ENCODE measurements at regions not wholly inside any gene's neighbourhood (a gene's known extent, or its start where the extent isn't known, plus 50 kb on each side); places are given as distances from the start of the nearest gene placed in this dataset.

DNA sequence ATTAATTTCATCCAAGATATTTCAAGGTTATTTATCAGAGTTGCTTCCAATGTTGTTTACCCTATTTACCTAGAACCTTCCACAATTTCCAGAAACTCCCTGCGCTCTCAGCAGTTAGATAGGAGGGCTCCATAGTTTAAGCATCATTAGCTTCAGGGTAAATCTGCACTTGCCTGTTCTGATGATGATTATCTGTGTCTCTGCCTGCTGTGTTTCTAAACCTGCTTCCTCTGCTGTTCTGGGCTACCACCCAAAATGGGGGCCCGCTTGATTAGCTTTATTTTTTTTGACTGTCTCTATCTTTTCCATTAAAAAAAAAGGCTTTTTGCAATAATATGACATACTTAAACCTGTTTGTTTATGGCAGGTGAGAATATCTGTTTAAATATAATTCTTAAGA lies 472.4 kb downstream of the DIPK2A start:
- 60 to 100% (median 84%) methylated on average over 1 to 2 of the region's 2 CpGs; no CpG with 5 or more reads in 2 of the 10 experiments for WGBS, 10 experiments
- H3K4me1 ChIP-seq (replicated peaks in 1 of 2), result no peaks in the 10 kb centered on the region
- no peak overlapping the region for H3K27ac ChIP-seq
- no peak overlapping the region for H3K4me3 ChIP-seq
- in situ Hi-C loops (cut with MboI; ENCODE audit: low pct_unique_long_range_greater_than_20kb in 2 of 9, low sequenced_read_pairs in 9 of 9, unreplicated experiment in 9 of 9), result no loop called here
- ATAC-seq (replicated peaks in 6 of 8), result no peak

DNA sequence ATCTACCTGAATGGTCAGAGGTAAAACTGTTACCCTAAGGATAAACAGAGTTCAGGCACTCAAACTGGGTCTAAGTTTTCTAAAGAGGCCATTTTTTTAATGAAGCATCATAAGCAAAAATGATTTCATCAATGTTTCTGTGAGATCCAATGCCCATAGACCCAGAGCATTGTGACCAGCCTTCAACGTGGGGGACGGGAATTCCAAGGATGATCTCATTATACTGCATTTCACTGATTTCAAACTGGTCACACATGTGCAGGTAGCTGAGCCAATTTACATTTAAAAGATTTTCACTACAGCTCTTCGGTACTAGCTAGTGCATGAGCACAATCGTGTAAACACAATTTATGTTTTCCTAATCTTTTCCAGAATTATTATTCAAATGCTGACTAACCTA lies 472.9 kb downstream of the DIPK2A start:
- Histone ChIP-seq H3K27ac (no peak overlapping the region), H3K4me3 (no peak overlapping the region), H3K4me1 (replicated peaks in 1 of 2) (no peaks in the 10 kb centered on the region)
- in situ Hi-C loops (cut with MboI; ENCODE audit: low pct_unique_long_range_greater_than_20kb in 2 of 9, low sequenced_read_pairs in 9 of 9, unreplicated experiment in 9 of 9), result no loop called here
- no peak for ATAC-seq (replicated peaks in 6 of 8)
- 22 to 92% (median 80%) methylated on average over 2 to 4 of the region's 4 CpGs; no CpG with 5 or more reads in 1 of the 10 experiments for WGBS, 10 experiments

DNA sequence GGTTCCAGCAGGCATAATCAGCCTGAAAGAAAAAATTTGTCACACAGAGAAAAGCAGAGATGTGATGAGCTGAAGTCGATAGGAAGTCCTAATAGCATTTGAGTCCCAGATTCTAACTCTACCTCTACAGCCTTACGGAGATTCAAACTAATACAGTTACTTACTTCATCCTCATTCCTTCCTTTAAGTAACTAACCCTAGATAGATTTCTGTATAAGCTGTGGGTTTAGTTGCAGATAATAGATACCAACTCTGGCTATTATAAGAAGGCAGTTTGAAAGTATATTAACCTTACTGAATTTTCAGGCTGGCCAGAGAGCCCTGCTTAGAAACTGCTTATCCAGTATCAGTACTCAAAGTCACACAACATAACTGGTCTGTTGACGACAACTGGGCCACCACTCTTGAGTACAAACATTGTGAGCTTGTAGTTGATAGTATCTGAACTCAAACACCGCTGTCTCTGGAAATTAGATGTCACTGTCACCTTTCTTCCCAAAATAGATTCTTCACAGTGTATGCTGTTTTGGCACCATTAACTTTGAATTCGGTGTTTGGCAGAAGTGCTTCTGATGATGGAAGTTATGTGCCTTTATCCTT lies 484.3 kb downstream of the DIPK2A start:
- no peak overlapping the region for H3K27ac ChIP-seq
- no peaks in the 10 kb centered on the region for H3K4me1 ChIP-seq (replicated peaks in 1 of 2)
- 38 to 100% (median 85%) methylated on average over 1 to 5 of the region's 5 CpGs for WGBS, 10 experiments
- in situ Hi-C loops (cut with MboI; ENCODE audit: low pct_unique_long_range_greater_than_20kb in 2 of 9, low sequenced_read_pairs in 9 of 9, unreplicated experiment in 9 of 9), result no loop called here
- ATAC-seq (replicated peaks in 6 of 8), result no peak
- H3K4me3 ChIP-seq, result no peak overlapping the region

DNA sequence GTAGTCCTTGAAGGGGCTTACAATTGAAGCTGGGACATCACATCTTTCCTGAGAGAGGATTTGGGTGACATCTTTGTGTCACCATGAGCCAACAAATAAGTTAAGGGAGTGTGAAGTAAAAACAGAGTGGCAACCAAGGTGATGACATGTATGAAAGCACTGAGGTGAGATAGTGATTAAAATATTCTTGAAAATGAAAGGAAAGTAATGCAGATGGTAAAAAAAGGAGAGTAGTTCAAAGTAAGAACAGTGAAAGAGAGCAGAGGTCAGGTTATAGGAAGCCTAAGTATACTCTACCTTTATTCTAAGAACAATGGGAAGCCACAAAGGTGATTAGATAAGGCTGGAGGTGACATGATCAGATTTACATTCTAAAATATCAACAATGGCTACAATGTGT lies 486.1 kb downstream of the DIPK2A start:
- Histone ChIP-seq H3K4me3 (no peak overlapping the region), H3K27ac (no peak overlapping the region), H3K4me1 (replicated peaks in 1 of 2) (no peaks in the 10 kb centered on the region)
- ATAC-seq (replicated peaks in 6 of 8), result no peak
- in situ Hi-C loops (cut with MboI; ENCODE audit: low pct_unique_long_range_greater_than_20kb in 2 of 9, low sequenced_read_pairs in 9 of 9, unreplicated experiment in 9 of 9), result no loop called here

DNA sequence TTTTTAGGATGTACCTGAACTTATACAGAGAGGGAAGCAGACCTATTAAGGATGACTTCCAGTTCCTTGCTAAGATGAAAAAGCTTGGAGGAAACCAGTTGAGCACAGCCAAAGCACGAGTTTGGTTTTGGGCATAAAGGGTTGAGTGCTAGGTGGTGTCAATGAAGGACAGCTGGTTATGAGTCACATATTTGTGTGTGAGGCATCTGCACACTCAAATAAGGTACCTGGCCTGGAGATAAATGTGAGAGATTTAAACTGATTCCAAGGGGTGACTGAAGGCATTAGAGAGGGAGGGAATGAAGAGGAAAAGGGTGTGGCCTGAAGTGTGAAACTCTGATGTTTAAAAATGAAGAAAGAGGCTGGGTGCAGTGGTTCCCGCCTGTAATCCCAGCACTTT lies 486.7 kb downstream of the DIPK2A start:
- in situ Hi-C loops (cut with MboI; ENCODE audit: low pct_unique_long_range_greater_than_20kb in 2 of 9, low sequenced_read_pairs in 9 of 9, unreplicated experiment in 9 of 9), result no loop called here
- Histone ChIP-seq H3K4me3 (no peak overlapping the region), H3K4me1 (replicated peaks in 1 of 2) (no peaks in the 10 kb centered on the region), H3K27ac (no peak overlapping the region)
- 0 to 100% (median 75%) methylated on average over 1 to 2 of the region's 2 CpGs; no CpG with 5 or more reads in 1 of the 10 experiments for WGBS, 10 experiments
- ATAC-seq (replicated peaks in 6 of 8), result no peak

DNA sequence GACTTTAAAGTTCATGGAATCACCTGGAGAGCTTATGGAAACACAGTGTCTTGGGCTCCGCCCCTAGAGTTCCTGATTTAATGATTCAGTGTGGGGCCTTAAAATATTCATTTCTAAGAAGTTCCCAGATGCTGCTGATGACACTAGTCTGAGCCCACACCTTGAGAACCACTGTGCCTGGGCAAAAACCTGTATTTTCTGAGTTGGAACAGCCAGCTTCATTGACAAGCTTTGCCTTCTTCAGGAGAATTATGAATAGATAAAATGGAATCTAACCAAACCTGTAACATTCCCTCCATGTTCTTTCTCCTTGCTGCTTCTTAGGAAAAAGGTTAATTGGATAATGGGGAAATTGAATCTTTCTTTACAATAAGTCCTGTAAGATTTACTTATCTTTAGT lies 490.7 kb downstream of the DIPK2A start:
- WGBS, 10 experiments, result 60 to 100% (median 93%) methylated on average over 1 of the region's 1 CpG; no CpG with 5 or more reads in 4 of the 10 experiments
- Histone ChIP-seq H3K4me1 (replicated peaks in 1 of 2) (no peaks in the 10 kb centered on the region), H3K4me3 (no peak overlapping the region), H3K27ac (no peak overlapping the region)
- peak in 1 of 8 experiments; percentile 48 for ATAC-seq (replicated peaks in 6 of 8)
- in situ Hi-C loops (cut with MboI; ENCODE audit: low pct_unique_long_range_greater_than_20kb in 2 of 9, low sequenced_read_pairs in 9 of 9, unreplicated experiment in 9 of 9), result no loop called here

DNA sequence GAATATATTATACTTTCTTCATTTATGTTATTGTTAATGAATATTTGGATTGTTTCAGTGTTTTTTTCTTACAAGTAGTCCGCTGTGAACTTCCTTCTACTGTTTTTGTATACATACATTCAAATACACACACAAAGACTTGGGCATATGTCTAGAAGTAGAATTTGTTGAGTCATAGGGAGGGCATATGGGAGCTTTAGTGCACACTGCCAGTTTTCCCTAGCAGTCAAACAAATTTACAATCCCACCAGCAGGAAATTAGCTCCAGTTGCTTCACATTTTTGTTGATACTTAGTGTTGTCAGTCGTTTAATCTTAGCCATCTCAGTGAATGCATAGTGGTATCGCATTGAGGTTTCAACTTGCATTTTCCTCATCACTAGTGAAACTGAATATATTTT lies 492.3 kb downstream of the DIPK2A start:
- no peak overlapping the region for H3K4me3 ChIP-seq
- 4 to 100% (median 92%) methylated on average over 1 to 3 of the region's 3 CpGs for WGBS, 10 experiments
- in situ Hi-C loops (cut with MboI; ENCODE audit: low pct_unique_long_range_greater_than_20kb in 2 of 9, low sequenced_read_pairs in 9 of 9, unreplicated experiment in 9 of 9), result no loop called here
- no peaks in the 10 kb centered on the region for H3K4me1 ChIP-seq (replicated peaks in 1 of 2)
- no peak for ATAC-seq (replicated peaks in 6 of 8)
- H3K27ac ChIP-seq, result no peak overlapping the region

DNA sequence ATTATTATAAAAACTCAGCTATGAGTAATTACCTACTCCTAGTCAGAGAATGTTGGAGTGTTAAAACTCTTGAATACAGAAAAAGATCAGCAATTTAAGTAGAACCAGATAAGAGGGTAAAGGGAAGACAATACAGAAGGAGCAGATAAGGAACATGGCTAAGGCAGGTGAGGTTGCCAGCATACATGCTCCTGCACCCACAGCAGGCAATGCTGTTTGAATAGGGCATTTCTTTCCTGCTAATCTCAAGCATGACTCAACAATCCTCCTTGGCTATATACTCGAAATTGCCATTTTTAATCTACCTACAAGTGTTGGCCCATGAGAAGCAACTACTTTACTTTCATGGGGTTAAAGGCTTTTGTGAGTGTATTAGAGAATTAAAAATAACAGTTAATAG lies 494.5 kb downstream of the DIPK2A start:
- WGBS, 10 experiments, result 14 to 89% (median 60%) methylated on average over 1 of the region's 1 CpG; no CpG with 5 or more reads in 3 of the 10 experiments
- H3K27ac ChIP-seq, result no peak overlapping the region
- no peaks in the 10 kb centered on the region for H3K4me1 ChIP-seq (replicated peaks in 1 of 2)
- H3K4me3 ChIP-seq, result no peak overlapping the region
- in situ Hi-C loops (cut with MboI; ENCODE audit: low pct_unique_long_range_greater_than_20kb in 2 of 9, low sequenced_read_pairs in 9 of 9, unreplicated experiment in 9 of 9), result no loop called here
- no peak for ATAC-seq (replicated peaks in 6 of 8)

DNA sequence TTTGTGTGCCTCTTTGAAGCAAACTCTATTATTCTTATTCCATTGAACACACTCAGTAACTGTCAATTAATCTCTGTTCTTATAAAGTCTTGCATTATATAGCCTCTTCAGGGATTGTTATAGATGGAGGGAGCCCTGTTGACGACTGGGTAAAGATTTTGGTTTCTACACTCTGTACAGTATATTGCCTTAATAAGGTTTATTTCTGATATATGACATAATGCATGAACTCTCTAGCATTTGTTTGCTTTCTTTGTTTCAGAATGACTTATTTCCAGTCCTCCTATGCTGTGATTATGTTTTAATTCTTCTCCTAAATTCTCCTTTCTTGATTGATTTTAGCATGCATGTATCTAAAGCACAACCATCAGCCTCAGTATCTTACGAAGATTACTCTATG lies 494.9 kb downstream of the DIPK2A start:
- WGBS, 10 experiments, result 11 to 100% (median 58%) methylated on average over 1 to 2 of the region's 2 CpGs; no CpG with 5 or more reads in 1 of the 10 experiments
- in situ Hi-C loops (cut with MboI; ENCODE audit: low pct_unique_long_range_greater_than_20kb in 2 of 9, low sequenced_read_pairs in 9 of 9, unreplicated experiment in 9 of 9), result no loop called here
- ATAC-seq (replicated peaks in 6 of 8), result no peak
- H3K4me3 ChIP-seq, result no peak overlapping the region
- no peak overlapping the region for H3K27ac ChIP-seq
- no peaks in the 10 kb centered on the region for H3K4me1 ChIP-seq (replicated peaks in 1 of 2)

DNA sequence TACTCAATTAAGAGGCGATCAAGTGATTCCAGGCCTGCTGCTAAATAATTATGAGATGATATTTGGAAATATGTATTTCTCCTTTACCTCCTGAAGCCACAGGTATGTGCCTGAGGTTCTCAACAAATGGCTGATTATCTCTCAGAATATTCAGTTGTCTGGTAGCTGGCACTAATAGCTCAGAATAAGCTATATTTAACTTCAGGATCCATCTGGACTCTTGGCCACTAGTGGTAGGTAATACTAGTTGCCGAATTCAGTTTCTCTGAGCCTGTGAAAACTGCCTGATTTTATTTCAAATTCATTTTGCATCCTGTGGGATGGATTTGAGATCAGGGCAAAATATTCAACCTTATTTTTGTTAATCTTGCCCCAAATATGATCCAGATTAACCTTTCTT lies 499.0 kb downstream of the DIPK2A start:
- in situ Hi-C loops (cut with MboI; ENCODE audit: low pct_unique_long_range_greater_than_20kb in 2 of 9, low sequenced_read_pairs in 9 of 9, unreplicated experiment in 9 of 9), result no loop called here
- WGBS, 10 experiments, result 0 to 100% (median 96%) methylated on average over 1 to 2 of the region's 2 CpGs
- no peak overlapping the region for H3K27ac ChIP-seq
- H3K4me1 ChIP-seq (replicated peaks in 1 of 2), result no peaks in the 10 kb centered on the region
- no peak overlapping the region for H3K4me3 ChIP-seq
- ATAC-seq (replicated peaks in 6 of 8), result no peak

DNA sequence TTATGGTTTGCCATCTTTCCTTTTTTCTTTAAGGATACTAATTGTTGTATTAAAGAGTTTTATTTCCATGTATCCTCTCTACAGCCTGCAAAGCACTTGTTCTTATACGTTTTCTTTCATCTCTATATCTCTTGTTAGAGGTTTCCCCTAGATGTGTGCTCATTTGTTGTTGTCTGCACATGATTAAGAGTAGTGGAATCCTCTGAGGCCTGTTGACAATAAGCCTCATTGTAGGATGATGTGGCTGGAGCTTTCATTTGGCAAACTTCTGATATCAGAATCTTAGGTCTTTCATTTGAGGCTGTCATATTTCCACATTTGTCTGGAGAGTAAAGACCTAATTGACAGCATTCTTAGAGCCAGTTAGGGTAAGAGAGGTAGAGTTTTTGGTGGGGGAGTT lies 506.0 kb downstream of the DIPK2A start:
- Histone ChIP-seq H3K4me3 (no peak overlapping the region), H3K4me1 (replicated peaks in 1 of 2) (no peaks in the 10 kb centered on the region), H3K27ac (no peak overlapping the region)
- in situ Hi-C loops (cut with MboI; ENCODE audit: low pct_unique_long_range_greater_than_20kb in 2 of 9, low sequenced_read_pairs in 9 of 9, unreplicated experiment in 9 of 9), result no loop called here
- WGBS, 10 experiments, result 15 to 100% (median 77%) methylated on average over 1 of the region's 1 CpG; no CpG with 5 or more reads in 2 of the 10 experiments
- ATAC-seq (replicated peaks in 6 of 8), result no peak

DNA sequence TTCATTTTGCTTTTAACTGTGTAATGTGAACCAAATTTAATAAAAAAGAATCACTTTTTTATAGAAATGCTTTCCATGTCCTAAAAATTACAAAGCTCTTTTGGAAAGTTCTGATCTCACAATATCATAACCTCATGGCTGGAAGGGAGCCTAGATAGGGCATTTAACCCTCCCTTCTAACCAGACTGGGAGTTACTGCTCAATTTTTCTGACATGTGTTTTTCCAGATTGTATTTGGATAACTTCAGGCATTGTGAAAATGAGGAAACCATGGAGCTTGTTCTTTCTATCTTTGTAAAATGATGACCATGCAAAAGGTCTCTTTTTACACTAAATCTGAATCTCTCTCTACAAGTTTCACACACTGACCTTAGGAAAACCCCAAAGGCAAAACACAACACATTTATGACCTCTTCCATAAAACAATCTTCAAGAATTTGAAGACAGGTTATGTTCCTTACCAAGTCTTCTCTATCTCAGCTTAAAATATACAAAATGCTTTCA lies 508.8 kb downstream of the DIPK2A start:
- no peak for ATAC-seq (replicated peaks in 6 of 8)
- in situ Hi-C loops (cut with MboI; ENCODE audit: low pct_unique_long_range_greater_than_20kb in 2 of 9, low sequenced_read_pairs in 9 of 9, unreplicated experiment in 9 of 9), result no loop called here
- no peak overlapping the region for H3K4me3 ChIP-seq
- H3K27ac ChIP-seq, result no peak overlapping the region
- H3K4me1 ChIP-seq (replicated peaks in 1 of 2), result no peaks in the 10 kb centered on the region

DNA sequence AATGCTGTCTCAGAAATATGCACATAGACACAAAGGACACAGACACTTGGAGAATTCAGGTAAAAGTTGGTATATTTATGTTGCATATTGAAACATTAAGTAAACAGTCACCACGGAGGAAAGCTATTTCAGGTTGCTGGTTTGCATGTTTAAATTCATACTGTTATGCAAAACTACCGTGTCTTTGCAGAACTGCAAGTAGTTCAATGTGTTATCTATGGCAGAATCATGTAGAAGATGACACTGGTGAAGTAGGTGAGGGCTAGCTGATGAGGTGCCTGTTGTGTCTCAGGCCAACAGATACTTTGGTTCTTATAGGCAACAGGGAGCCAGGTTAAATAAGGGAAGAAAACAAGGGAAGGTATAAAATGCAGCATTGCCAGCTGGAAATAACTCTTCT lies 511.3 kb downstream of the DIPK2A start:
- Histone ChIP-seq H3K4me3 (no peak overlapping the region), H3K27ac (no peak overlapping the region), H3K4me1 (replicated peaks in 1 of 2) (no peaks in the 10 kb centered on the region)
- no peak for ATAC-seq (replicated peaks in 6 of 8)
- 0 to 60% (median 26%) methylated on average over 1 to 2 of the region's 2 CpGs; no CpG with 5 or more reads in 4 of the 10 experiments for WGBS, 10 experiments
- in situ Hi-C loops (cut with MboI; ENCODE audit: low pct_unique_long_range_greater_than_20kb in 2 of 9, low sequenced_read_pairs in 9 of 9, unreplicated experiment in 9 of 9), result no loop called here

DNA sequence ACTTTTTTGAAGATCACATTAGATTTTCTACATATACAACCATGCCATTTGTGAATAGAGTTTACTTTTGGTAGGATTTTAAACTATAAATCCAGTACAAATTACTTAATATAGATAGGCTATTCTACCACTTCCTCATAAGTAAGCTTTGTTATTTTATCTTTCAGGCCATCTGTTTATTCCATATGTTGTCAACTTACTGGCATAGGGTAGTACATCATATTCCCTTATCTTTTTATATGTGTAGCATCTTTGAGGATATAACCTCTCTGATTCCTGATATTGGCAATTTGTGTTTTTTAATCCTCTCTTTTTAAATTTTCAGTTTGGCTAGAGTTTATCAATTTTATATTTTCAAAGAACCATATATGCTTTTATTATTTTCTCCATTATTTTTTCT lies 515.4 kb downstream of the DIPK2A start:
- no peak for ATAC-seq (replicated peaks in 6 of 8)
- Histone ChIP-seq H3K4me1 (replicated peaks in 1 of 2) (no peaks in the 10 kb centered on the region), H3K4me3 (no peak overlapping the region), H3K27ac (no peak overlapping the region)
- in situ Hi-C loops (cut with MboI; ENCODE audit: low pct_unique_long_range_greater_than_20kb in 2 of 9, low sequenced_read_pairs in 9 of 9, unreplicated experiment in 9 of 9), result no loop called here

Data from motor neuron (in vitro differentiated cells).